HG03469 (cell line): ENCODE measurements at regions not wholly inside any gene's neighbourhood (a gene's known extent, or its start where the extent isn't known, plus 50 kb on each side); places are given as distances from the start of the nearest gene placed in this dataset.
A peak's percentile ranks its signal among the peaks of the same experiment; 100 is the strongest.

Experiments used
- ATAC-seq: cut with Tn5 transposase; IDR thresholded peaks from one replicate; pipeline ENCODE4 v1.9.1; 2021; ENCODE audit warnings: mild to moderate bottlenecking, moderate library complexity, moderate number of reproducible peaks; ENCODE audit not compliant: unreplicated experiment

DNA sequence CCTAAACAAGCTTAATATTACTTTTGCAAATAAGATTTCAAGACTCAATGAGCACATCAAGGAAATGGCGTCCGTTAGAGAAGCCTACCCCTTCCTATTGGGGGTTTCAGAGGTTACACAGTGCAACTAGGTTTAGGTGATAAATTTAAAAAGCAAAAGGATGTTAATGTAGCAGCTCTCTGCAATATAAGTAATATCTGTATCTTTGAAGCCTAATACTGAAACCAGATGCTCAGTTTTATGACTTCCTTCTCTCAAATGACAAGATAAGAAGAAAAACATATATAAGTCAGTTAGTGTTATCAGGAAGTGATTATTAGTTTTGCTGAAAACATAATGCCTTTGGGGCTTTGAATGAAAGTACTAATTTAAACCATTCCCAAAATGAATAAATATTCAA is 54.3 kb upstream of the MED13 start:
- peak; percentile 56 for ATAC-seq
